ENCODE measurements at regions not wholly inside any gene's neighbourhood (a gene's known extent, or its start where the extent isn't known, plus 50 kb on each side); places are given as distances from the start of the nearest gene placed in this dataset.

- DNase-seq (ENCODE audit: low spot score) = no peak
These were observed 71.3 kb downstream of the CPN2 start for GRCh38 chr3:194279701-194280360.

- DNase-seq (ENCODE audit: low spot score) = no peak
These were observed 70.4 kb downstream of the CPN2 start for GRCh38 chr3:194280777-194281176.

GRCh38 chr3:194281306-194281705 lies 69.8 kb downstream of the CPN2 start:
- no peak for DNase-seq (ENCODE audit: low spot score)

GRCh38 chr3:194281766-194282165 lies 69.4 kb downstream of the CPN2 start:
- DNase-seq (ENCODE audit: low spot score) = no peak

- no peak for DNase-seq (ENCODE audit: low spot score)
These were observed 68.5 kb downstream of the CPN2 start for GRCh38 chr3:194282436-194283122.

- no peak for DNase-seq (ENCODE audit: low spot score)
These were observed 67.7 kb downstream of the CPN2 start for GRCh38 chr3:194283221-194284006.

GRCh38 chr3:194284351-194284750 lies 66.8 kb downstream of the CPN2 start:
- DNase-seq (ENCODE audit: low spot score) = no peak

- DNase-seq (ENCODE audit: low spot score) = no peak
These were observed 65.9 kb downstream of the CPN2 start for GRCh38 chr3:194285024-194285849.

- DNase-seq (ENCODE audit: low spot score) = no peak
These were observed 65.3 kb downstream of the CPN2 start for GRCh38 chr3:194285850-194286197.

- DNase-seq (ENCODE audit: low spot score) = no peak
These were observed 64.6 kb downstream of the CPN2 start for GRCh38 chr3:194286375-194287146.

- DNase-seq (ENCODE audit: low spot score) = no peak
These were observed 63.8 kb downstream of the CPN2 start for GRCh38 chr3:194287374-194287773.

GRCh38 chr3:194287977-194288706 lies 63.0 kb downstream of the CPN2 start:
- DNase-seq (ENCODE audit: low spot score) = no peak

Measured in cerebellar cortex (tissue), 1 donor.